ENCODE measurements at regions not wholly inside any gene's neighbourhood (a gene's known extent, or its start where the extent isn't known, plus 50 kb on each side); places are given as distances from the start of the nearest gene placed in this dataset.

GRCh38 chr9:103068753-103069152 is 73.6 kb downstream of the CYLC2 start:
- Histone ChIP-seq H3K9me3 (no peaks in the 10 kb centered on the region), H3K27ac (no peak overlapping the region), H3K27me3 (no peaks in the 10 kb centered on the region), H3K4me3 (no peak overlapping the region), H3K4me1 (ENCODE audit: insufficient read depth) (no peaks in the 10 kb centered on the region), H3K36me3 (no peaks in the 10 kb centered on the region)
- WGBS, 3 donors: 78 to 86% (median 81%) methylated on average over 3 of the region's 3 CpGs
- intact Hi-C loops (cut with DNase I): no loop called here
- DNase-seq: no peak
- TF ChIP-seq EP300 (IDR thresholded peaks at IDR 0.05) (no peak), CTCF (IDR thresholded peaks at IDR 0.05) (no peak), POLR2A (IDR thresholded peaks at IDR 0.05) (no peak)

GRCh38 chr9:103078581-103078980 is 83.4 kb downstream of the CYLC2 start:
- H3K4me3 ChIP-seq: no peak overlapping the region
- TF ChIP-seq POLR2A (IDR thresholded peaks at IDR 0.05): no peak
- no peak for TF ChIP-seq CTCF (IDR thresholded peaks at IDR 0.05)
- no peak for TF ChIP-seq EP300 (IDR thresholded peaks at IDR 0.05)
- intact Hi-C loops (cut with DNase I): no loop called here
- no peaks in the 10 kb centered on the region for H3K9me3 ChIP-seq
- no peaks in the 10 kb centered on the region for H3K36me3 ChIP-seq
- no peak for DNase-seq
- no peaks in the 10 kb centered on the region for H3K4me1 ChIP-seq (ENCODE audit: insufficient read depth)
- H3K27ac ChIP-seq: no peak overlapping the region
- no peaks in the 10 kb centered on the region for H3K27me3 ChIP-seq
- 42 to 49% (median 47%) methylated on average over 1 of the region's 1 CpG for WGBS, 3 donors

DNA sequence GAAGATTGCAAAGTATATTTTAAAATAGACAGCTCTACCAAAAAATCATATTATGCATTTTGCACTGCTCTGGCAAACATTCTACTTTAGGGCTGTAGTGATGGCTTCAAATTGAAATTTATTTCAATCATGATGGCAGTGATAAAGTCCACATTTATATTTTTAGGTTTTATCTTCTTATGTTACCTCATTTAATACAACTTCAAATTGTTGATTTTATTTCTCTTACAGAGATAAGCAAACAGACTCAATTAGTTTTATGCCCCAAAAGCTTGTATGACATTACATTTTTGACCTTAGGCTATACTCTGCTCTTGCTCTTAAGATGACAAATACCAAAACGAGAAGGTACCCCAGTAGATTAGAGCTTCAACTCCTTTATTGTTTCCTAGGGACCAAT is 87.4 kb downstream of the CYLC2 start:
- H3K4me3 ChIP-seq: no peak overlapping the region
- H3K36me3 ChIP-seq: no peaks in the 10 kb centered on the region
- no peaks in the 10 kb centered on the region for H3K27me3 ChIP-seq
- no peak overlapping the region for H3K27ac ChIP-seq
- TF ChIP-seq EP300 (IDR thresholded peaks at IDR 0.05): no peak
- TF ChIP-seq CTCF (IDR thresholded peaks at IDR 0.05): no peak
- TF ChIP-seq POLR2A (IDR thresholded peaks at IDR 0.05): no peak
- H3K9me3 ChIP-seq: no peaks in the 10 kb centered on the region
- 44 to 56% (median 46%) methylated on average over 1 of the region's 1 CpG for WGBS, 3 donors
- intact Hi-C loops (cut with DNase I): no loop called here
- no peaks in the 10 kb centered on the region for H3K4me1 ChIP-seq (ENCODE audit: insufficient read depth)
- DNase-seq: no peak

GRCh38 chr9:103089357-103089756 is 94.2 kb downstream of the CYLC2 start:
- no peaks in the 10 kb centered on the region for H3K36me3 ChIP-seq
- H3K9me3 ChIP-seq: no peaks in the 10 kb centered on the region
- WGBS, 3 donors: 94 to 96% (median 94%) methylated on average over 1 of the region's 1 CpG
- H3K27me3 ChIP-seq: no peaks in the 10 kb centered on the region
- H3K27ac ChIP-seq: no peak overlapping the region
- no peak overlapping the region for H3K4me3 ChIP-seq
- TF ChIP-seq EP300 (IDR thresholded peaks at IDR 0.05) (no peak), CTCF (IDR thresholded peaks at IDR 0.05) (no peak), POLR2A (IDR thresholded peaks at IDR 0.05) (no peak)
- DNase-seq: no peak
- intact Hi-C loops (cut with DNase I): no loop called here
- H3K4me1 ChIP-seq (ENCODE audit: insufficient read depth): no peaks in the 10 kb centered on the region

- Histone ChIP-seq H3K9me3 (no peaks in the 10 kb centered on the region), H3K4me3 (no peak overlapping the region), H3K4me1 (ENCODE audit: insufficient read depth) (no peaks in the 10 kb centered on the region), H3K27ac (no peak overlapping the region), H3K27me3 (no peaks in the 10 kb centered on the region), H3K36me3 (no peaks in the 10 kb centered on the region)
- intact Hi-C loops (cut with DNase I): no loop called here
- DNase-seq: no peak
- 86 to 94% (median 92%) methylated on average over 9 of the region's 9 CpGs for WGBS, 3 donors
- TF ChIP-seq CTCF (IDR thresholded peaks at IDR 0.05): no peak
- TF ChIP-seq EP300 (IDR thresholded peaks at IDR 0.05): no peak
- TF ChIP-seq POLR2A (IDR thresholded peaks at IDR 0.05): no peak
These were observed 109.0 kb downstream of the CYLC2 start for GRCh38 chr9:103104101-103104500.
